Neutrophil (primary cell): ENCODE measurements at regions not wholly inside any gene's neighbourhood (a gene's known extent, or its start where the extent isn't known, plus 50 kb on each side); places are given as distances from the start of the nearest gene placed in this dataset.

Source experiments
- H3K27ac ChIP-seq: fragments of 200-600 bp; sonication (generic); 2 replicates; pipeline ENCODE4 v1.5.1; 2016; ENCODE audit warnings: mild to moderate bottlenecking, moderate library complexity
- H3K27me3 ChIP-seq: fragments of 200-600 bp; sonication (generic); 2 replicates; pipeline ENCODE4 v1.6.0; 2016; ENCODE audit warnings: mild to moderate bottlenecking
- H3K36me3 ChIP-seq: fragments of 200-600 bp; sonication (generic); 2 replicates; pipeline ENCODE4 v1.5.1; 2017
- H3K4me1 ChIP-seq, 2 experiments: fragments of 200-600 bp in 1 of 2; sonication (generic) in 1 of 2; 1 replicate in 1 of 2; 2 replicates in 1 of 2; pipeline versions ENCODE4 v1.5.1 to v1.6.1; 2013 to 2016; ENCODE audit warnings: low read depth in 1 of 2, low read length in 1 of 2, mild to moderate bottlenecking in 1 of 2, moderate library complexity in 1 of 2; ENCODE audit not compliant: control insufficient read depth in 1 of 2, insufficient read depth in 1 of 2
- H3K4me3 ChIP-seq, 2 experiments: fragments of 200-600 bp in 1 of 2; sonication (generic) in 1 of 2; 1 replicate in 1 of 2; 2 replicates in 1 of 2; pipeline ENCODE4 v1.5.1; 2013 to 2016; ENCODE audit warnings: low read depth in 1 of 2, low read length in 1 of 2, mild to moderate bottlenecking in 1 of 2, moderate library complexity in 1 of 2
- H3K9me3 ChIP-seq: fragments of 200-600 bp; sonication (generic); 2 replicates; pipeline ENCODE4 v1.5.1; 2016
- CTCF ChIP-seq: fragments of 200-600 bp; sonication (generic); IDR thresholded peaks from 2 replicates; pipeline ENCODE4 v1.5.1; 2016; ENCODE audit warnings: antibody characterized with exemption

DNA sequence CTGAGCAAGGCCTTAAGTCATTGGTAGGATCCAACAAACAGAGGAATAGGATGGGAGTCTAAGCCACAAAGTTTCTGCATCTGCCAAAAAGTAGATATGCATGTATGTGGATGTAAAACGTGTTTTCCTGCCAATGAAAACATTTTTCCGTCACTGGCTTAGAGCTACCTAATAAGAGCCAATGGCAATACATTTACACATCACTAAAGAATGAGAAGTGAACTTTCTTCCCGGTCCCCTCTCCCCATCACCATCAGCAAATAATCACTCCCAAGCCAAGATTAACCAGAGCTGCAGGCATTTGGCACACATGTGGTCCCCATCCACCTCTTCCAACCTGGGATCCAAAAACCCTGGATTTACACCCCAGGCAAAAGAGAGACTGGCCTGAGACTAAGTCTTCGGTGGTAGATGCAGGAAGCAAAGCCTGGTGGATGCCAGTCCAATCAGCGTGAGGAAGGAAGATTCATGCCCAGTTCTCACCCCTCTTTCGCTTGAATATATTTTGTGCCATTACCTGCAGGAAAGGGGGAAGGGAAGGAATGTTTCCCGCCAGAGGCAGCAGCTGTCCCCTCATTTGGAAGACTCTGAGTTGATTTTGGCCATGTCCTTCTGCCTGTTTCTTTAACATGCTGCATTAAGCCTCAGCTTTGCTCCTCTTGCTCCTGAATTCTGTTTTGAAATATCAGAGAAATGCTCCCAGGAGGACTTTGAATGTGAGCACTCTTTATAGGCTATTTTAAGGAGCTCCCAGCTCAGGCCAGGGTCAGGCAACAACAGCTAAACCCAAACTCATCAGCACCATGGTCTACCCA lies 131.4 kb downstream of the CHIC2 start:
- H3K27me3 ChIP-seq: peaks cover 12% of the 10 kb centered on the region
- H3K4me3 ChIP-seq: no peak overlapping the region
- H3K27ac ChIP-seq: no peak overlapping the region
- H3K4me1 ChIP-seq: peaks cover 19 to 21% of the 10 kb centered on the region in 2 experiments
- no peak for TF ChIP-seq CTCF
- no peaks in the 10 kb centered on the region for H3K36me3 ChIP-seq
- H3K9me3 ChIP-seq: no peaks in the 10 kb centered on the region

DNA sequence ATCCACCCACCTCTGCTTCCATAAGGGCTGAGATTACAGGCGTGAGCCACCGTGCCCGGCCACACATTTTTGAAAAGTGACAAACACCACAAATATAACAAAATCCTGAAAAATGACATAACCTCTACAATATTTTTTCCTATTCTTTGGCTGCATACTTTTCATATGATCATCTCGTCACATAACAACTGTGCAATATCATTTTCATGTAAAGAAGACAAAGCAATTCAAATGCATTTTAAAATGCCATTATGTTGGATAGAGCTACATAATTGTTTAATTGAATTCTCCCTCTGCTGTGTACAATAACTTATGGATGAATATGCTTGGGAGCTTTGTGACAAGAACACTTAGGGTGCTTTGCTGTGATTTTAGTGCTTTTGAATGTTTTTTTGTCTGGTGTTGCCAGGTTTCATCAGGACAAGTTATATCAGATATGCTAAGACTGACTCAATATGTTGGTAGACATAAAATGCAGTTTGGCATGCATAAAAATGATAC lies 132.9 kb downstream of the CHIC2 start:
- no peak for TF ChIP-seq CTCF
- no peak overlapping the region for H3K4me3 ChIP-seq
- H3K9me3 ChIP-seq: no peaks in the 10 kb centered on the region
- no peak overlapping the region for H3K27ac ChIP-seq
- no peaks in the 10 kb centered on the region for H3K36me3 ChIP-seq
- peaks cover 12% of the 10 kb centered on the region for H3K27me3 ChIP-seq
- H3K4me1 ChIP-seq: peaks cover 34 to 35% of the 10 kb centered on the region in 2 experiments

DNA sequence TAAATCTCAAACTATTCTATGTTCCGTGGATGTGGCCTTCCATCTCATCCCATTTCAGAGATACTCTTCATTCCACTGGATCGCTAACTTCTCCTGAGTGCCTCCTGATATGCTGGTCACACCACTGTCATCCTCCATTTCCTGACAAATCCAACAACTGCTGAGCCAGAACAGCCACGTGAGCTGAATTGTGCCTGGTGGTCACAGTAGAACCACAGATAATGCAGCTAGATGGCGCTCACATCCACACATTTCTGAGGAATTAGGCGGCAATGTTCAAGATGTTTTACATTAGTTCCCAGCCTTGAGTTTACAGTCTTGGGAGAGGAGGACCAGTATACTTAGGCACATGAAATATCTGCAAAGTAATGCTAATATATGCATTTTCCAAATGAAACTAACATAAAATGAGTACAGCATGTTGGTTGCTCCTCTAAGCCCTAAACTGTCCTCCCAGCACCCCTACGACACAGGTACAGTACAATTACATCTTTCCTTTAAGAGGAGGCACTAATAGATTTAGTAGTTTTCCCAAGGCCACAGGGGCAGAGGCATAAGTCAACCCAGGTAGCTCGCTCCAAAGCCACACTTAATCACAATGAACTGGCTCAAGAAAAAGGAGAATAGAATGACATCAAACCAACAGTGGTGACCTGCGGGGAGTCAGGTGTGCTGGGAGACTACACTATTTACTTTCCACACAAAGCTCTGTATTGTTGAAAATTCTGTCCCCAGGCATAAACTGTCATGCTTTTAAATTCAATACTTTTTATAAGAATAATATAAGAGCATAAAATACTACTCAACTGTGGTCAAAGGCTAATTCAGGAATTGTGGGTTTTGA lies 134.2 kb downstream of the CHIC2 start:
- peaks cover 12% of the 10 kb centered on the region for H3K27me3 ChIP-seq
- TF ChIP-seq CTCF: peak; percentile 54
- no peaks in the 10 kb centered on the region for H3K9me3 ChIP-seq
- no peaks in the 10 kb centered on the region for H3K36me3 ChIP-seq
- H3K27ac ChIP-seq: peak overlapping the region; percentile 47
- H3K4me3 ChIP-seq: no peak overlapping the region
- H3K4me1 ChIP-seq: peaks cover 35 to 38% of the 10 kb centered on the region in 2 experiments

- H3K27ac ChIP-seq: peak overlapping the region; percentile 47
Measured at GRCh38 chr4:53929311-53929710, 135.1 kb downstream of the CHIC2 start.

More at GRCh38 chr4:53929311-53929710, 135.1 kb downstream of the CHIC2 start:
- no peak for TF ChIP-seq CTCF
- Histone ChIP-seq H3K9me3 (no peaks in the 10 kb centered on the region), H3K4me3 (no peak overlapping the region), H3K27me3 (peaks cover 12% of the 10 kb centered on the region), H3K36me3 (no peaks in the 10 kb centered on the region), H3K4me1 (peaks cover 40 to 47% of the 10 kb centered on the region in 2 experiments)
